HG03442 (cell line): ENCODE measurements at regions not wholly inside any gene's neighbourhood (a gene's known extent, or its start where the extent isn't known, plus 50 kb on each side); places are given as distances from the start of the nearest gene placed in this dataset.

Experiments used
- ATAC-seq: cut with Tn5 transposase; IDR thresholded peaks from one replicate; pipeline ENCODE4 v1.9.1; 2021; ENCODE audit warnings: mild to moderate bottlenecking, moderate library complexity; ENCODE audit not compliant: unreplicated experiment

DNA sequence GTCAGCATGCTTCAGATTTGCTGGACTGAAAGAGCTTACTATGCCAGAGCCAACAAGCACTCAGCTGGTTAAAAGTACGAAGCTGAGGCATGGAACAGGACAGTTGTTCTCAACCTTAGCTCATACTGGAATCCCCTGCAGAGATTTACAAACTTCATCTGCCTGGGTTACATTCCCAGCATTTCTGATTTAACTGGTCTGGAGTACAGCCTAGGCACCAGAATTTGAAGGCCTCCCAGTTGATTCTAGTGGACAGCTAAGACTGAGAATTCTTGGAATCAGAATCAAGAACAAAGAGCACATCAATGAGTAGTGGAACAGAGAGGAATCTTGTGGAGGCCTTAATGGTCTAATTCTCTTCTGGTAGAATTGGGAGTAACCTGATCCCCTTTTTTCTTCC lies 298.2 kb upstream of the NXPH2 start:
- ATAC-seq: no peak

DNA sequence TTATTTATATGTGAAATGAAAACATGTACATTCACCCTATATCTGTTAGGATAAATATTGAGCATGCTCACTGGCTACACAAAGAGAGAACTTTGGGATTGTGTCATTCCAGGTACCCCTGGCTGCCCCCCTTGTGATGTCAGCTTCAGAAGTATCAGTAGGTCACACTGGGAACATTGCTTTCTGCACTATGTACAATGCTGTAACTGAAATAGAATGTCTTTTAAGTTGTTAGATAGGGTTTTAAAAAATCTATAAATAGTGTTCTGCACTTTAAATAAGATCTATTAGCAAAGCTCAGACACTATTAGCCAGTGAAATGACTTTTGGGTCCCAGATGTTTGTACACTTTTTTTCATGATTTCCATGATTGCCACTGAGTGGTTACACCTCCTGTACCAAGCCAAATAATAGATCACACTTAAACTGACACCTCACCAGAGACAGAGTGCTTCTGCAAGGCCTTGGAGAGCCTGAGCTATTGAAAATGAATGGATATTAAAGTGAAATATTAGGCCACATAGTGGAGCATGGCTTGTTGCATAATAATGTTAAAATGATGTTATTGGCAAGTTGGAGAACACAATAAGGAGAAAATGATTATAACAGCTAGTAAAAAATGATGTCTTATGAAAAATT lies 297.0 kb upstream of the NXPH2 start:
- ATAC-seq: no peak

DNA sequence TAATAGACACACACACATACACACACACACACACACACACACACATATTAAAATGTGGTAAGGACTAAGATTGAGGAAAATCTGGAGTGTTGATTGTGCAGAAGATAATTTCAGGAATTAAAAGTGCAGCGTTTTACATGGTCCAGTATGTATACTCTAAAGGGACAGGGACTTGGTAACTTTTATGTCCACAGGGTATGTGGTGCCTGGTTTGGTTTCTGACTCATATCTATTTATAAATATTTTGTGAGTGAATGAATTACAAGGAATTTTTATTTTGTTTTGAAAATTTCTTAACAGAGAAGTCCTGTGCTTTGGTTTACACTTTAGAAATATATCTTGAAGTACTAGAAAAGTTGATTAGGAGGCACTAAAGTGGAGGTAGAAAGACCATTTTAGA lies 287.7 kb upstream of the NXPH2 start:
- no peak for ATAC-seq

DNA sequence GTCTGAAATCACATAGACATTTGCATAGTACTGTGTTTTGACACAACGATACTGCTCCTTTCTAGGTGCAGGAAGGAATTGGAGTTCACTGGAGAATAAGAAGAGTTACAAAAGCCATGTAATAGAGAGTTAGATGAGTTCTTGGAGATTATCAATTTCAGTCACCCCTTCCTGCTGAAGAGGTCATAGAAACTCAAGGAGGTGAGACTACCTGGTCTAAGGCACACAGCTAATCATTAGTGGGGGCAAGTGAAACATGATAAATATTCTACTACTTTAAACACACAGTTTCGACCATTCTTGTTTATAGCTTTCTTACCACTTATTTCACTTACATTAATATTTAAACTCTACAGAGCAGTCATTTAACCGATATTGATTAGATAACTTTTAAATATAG lies 286.9 kb upstream of the NXPH2 start:
- no peak for ATAC-seq

DNA sequence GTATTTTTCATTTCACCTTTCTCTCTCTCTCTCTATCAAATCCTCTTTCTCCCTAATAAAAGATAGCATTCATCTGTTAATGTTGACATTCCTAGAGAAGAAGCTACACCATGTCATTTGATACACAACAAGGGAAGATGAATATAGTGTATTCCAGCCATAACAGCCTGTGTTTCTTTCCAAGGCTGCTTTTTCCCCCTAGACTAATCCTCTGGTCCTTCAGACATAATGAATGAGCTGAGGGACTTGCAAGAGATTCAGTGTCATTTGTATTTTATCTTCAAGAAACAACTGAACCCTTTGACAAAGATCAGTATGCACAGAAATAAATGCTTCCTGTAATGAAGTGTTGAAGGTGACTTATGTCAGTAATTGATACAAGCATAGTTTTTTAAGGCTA lies 284.0 kb upstream of the NXPH2 start:
- no peak for ATAC-seq

DNA sequence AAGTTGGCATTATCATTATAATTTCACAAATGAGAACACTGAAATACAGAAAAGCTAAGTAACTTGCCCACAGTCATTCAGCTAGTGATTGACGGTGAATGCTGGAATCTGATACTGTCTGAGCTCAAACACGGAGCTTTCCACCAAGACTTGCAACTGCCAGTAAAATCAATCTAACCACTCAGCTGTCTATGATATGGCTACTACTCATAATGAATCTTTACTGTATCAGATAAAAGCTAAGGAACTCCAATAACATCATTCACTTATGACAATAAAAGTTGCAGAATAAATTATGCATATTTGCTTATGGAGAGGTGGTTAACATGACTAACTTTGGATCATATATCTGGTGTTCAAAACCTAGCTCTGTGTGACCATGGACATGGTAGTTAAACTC lies 279.4 kb upstream of the NXPH2 start:
- ATAC-seq: no peak

DNA sequence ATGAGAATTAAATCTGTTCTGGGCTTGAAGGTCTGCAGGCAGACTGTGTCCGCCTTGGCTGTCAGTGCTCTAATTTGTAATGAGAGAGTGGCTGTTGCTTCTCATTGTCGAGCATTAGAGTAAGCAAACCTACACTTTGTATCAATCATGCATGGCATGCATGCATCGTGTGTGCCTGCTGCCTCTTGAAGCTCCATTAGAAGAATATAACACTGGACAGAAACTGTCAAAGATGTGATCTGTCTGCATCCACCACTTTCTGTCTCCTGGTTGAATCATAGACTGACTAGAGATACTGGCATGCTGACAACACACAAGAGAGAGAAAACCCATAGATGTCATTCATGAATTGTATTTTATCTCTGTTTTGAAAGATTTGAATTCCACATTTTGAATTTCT lies 275.0 kb upstream of the NXPH2 start:
- ATAC-seq: no peak

DNA sequence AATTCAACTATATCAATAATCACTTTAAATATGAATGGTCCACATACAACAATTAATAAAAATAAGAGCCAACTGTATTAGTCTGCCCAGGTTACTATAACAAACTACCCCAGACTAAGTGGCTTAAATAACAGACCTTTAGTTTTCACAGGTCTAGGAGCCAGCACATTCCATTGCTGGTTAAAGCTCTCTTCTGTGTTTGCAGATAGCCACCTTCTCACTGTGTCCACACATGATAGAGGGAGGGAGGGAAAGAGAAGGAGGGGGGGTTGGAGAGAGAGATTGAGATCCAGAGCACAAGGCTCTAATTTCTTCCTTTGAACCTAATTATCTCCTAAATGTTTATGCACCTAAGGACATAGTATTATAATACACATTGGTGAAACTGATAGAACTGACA lies 267.8 kb upstream of the NXPH2 start:
- ATAC-seq: no peak

DNA sequence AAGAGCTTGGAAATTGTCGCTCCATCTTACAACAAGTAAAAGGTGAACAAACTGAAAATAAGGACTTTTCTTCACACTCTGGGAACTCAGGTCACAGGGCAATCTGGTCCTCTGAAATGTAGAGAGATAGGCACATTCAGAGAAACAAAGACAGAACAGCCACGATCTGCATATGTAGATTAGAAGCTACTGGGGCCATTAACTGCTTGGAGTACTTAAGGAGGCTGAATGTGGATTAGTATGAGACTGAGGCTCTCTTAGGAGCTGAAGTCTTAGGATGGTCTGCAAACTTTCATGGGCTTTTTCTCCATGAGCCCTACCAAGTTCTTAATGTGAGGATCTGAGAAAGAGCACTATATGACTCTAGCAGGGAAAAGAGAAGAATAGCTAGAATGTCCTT lies 265.3 kb upstream of the NXPH2 start:
- ATAC-seq: no peak

DNA sequence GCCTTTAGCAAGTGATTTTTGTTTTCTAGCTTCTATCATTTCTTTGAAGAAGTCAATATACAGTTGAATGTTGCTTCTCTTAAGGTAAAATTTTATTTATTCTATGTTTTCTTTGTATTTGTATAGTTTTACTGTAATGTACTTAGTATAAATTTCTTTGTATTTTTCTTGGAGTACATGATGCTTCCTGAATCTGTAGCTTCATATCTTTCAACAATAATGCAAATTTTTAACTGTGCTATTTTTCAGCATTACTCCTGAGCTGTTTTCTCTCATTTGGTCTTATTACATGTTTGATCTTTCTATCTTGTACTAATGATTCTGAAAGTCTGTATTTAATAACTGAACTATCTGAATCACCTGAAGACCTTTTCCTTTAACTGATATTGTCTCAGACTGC lies 253.9 kb upstream of the NXPH2 start:
- no peak for ATAC-seq

DNA sequence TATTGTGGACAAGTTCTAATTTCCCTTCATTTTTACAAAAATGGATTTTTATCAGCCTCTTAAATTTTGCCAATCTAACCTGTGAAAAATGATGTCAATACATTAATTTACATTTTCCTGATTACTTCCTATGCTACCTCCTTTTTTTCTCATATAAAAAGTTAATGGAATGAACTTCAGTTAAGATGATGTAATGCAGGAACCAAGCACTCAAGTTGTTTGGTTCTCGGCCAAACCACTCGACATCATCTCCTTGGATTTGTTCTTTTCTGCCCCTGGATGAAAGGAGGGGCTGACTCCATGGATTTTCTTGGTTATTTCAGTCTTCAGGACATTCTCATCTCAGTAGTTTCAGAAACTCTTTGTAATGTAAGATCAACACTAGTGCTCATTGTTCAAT lies 253.1 kb upstream of the NXPH2 start:
- no peak for ATAC-seq

DNA sequence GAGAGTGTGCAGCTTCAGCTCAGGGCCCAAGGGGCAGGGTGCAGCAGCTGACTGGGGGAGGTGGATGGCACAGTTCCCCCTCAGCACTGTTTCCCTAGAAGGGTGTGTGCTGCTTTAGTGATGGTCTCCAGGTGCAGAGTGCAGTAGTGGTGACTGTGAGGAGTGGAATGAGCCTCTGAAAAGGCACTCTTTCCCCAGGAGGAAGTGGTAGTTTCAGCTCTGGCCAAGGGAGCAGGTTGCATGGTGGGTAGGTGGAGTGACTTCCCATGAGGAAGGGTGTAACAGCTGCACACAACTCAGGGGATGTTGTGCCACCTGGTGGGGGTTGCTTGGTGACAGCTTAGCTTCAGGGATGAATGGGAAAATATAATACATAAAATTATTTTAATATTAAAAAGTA lies 251.5 kb upstream of the NXPH2 start:
- ATAC-seq: peak; percentile 56

DNA sequence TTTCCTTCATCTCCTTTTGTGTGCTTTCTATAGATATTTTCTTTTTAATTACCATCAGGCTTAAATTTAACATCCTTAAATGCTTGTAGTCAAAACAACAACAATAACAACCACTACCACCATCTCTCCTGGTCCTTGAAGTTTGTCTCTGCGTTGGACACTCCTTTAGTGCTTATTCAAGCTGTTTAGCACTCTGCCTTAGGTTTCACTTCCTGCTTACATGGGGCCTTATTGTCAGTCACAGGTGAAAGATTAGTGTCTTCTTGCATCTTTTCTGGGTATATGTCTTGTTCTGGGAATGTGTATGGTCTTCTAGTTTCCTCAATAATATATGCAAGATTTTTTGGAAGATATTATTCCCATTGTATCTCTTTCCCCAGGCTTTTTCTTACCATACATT lies 240.1 kb upstream of the NXPH2 start:
- no peak for ATAC-seq

DNA sequence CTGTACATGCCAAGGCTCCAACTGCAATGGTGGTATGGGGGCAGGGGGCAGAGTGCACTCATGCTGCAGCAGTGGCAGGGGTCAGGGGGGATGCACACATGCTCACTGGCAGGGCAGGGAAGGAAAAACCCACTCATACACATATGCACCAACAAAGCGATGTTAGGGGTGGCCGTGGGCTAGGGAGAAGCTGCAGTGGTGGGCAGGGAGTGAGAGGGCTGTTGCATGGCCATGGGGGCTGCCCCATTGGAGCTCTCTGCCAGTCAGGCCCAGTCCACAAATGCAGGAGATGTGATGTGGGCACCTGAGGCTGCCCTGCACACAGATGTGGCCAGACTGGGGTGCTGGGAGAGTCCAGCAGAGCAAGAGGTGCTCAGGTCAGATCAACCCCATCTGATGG lies 238.1 kb upstream of the NXPH2 start:
- ATAC-seq: no peak

DNA sequence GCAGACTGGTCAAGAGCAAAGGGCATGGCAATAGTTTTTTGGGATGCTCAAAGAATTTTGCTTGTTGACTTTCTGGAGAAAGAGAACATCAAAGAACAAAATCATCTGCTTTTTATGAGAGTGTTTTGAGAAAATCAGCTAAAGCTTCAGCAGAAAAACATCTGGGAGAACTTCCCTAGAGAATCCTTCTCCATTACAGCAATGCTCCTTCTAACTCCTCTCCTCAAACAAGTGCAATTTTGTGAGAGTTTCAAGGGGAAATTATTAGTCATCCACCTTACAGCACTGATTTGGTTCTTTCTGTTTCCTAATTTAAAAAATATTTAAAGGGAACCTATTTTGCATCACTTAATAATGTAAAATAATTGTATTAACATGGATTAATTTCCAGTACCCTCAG lies 226.9 kb upstream of the NXPH2 start:
- no peak for ATAC-seq

DNA sequence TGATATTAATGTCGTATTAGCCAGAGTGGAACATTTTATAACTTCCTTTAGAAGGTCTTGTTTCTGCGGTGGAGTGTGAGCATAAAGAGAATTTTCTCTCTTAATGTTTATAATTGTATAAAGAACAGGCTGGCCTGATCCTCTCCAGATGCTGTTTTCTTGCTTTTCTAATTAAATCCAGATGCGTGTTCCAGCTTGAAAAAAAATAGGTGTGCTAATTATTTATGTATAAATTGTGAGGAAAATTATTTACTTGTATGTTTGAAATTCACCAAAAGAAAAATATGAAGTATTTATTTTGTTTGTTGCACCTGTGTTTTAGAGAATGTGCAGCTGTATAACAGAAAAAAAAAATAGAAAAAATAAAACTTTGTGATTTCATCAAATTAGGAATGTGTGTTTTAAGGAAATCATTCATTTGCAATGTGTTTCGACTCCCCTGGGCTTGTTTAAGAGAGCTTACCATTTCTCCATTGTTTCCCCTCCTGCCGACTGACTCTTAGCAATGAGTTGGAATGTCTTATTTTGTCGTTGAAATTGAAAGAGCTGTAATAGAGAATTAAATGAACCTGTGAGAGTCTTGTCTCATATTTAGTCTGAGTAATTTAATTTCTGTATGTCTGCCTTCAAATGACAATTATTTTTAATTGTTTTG lies 220.1 kb upstream of the NXPH2 start:
- ATAC-seq: no peak

DNA sequence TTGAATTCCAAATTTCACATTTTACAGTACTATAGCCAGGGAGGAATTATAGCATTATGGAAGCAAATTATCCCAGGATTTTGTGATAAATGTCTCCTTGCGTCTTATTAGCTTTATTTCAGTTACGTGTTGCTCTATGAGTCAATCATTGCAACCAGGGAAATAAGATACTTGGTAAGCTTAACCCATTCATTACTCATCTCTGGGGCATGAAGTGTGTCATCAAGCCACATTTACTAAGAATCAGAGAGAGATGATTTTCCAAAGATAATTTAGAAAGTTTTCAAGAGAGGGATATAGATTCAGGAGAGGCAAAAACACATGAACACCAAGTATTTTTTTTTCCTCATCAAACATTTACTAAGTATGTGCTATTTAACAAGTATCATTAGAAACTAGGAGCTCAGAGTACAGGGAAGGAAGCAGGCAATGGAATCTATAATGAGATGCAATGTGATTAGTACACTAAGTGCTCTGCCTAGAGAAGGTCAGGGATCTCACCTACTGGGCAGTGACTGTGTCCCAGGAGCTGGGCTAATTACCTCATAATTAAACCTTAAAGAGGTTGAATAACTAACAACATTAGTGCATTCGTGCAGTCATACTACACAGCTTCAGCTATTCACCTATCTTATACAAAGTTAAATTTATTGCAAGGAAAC lies 217.8 kb upstream of the NXPH2 start:
- no peak for ATAC-seq

DNA sequence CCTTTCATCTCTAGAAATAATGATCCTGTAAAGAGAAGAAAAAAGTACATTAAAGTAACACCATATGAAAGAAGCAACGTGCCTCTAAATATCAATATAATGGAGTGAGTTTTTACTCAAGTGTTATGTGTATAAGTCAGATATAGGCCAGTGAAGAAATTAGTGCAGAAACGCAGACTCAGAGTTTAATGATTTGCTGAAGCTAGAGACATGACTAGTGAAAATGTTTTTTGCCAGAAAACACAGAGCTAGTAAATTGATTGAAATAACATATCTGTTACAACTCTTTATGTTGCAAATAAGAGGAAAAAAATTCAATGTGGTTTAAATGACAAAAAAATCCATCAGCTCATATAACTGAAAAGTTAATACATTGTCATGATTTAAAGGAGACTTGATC lies 217.2 kb upstream of the NXPH2 start:
- ATAC-seq: no peak

DNA sequence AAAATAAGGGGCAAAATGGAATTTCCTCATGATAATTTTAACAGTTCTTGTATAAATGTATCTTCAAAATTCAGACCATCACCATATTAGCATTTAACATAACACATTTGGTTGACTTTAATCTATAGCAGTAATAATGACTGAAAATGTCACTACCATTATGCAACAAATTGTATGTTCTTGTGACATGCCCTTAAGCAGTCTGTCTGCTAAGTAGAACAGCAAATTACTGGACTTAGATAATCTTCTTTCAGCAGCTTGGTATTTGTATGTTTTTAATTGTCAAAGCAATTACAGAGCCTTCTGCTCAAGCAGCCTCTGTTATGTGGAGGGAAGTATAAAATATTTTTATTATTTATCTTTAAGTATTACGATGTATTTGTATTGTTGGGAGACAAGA lies 214.3 kb upstream of the NXPH2 start:
- ATAC-seq: no peak

DNA sequence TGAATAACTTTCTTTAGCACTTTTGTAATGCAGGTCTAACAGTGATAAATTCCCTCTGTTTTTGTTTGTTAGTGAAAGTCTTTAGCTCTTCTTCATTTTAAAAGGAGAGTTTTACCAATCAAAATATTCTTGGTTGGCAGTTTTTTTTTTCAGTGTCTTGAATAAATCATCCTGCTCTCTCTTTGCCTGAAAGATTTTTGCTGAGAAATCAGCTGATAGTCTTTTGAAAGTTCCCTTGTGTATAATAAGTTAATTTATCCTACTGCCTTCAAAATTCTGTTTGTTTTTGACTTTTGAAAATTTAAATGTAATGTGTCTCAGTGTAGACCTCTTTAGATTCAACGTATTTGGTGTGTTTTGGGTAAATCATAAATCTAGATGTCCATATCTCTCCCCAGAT lies 205.7 kb upstream of the NXPH2 start:
- ATAC-seq: no peak

DNA sequence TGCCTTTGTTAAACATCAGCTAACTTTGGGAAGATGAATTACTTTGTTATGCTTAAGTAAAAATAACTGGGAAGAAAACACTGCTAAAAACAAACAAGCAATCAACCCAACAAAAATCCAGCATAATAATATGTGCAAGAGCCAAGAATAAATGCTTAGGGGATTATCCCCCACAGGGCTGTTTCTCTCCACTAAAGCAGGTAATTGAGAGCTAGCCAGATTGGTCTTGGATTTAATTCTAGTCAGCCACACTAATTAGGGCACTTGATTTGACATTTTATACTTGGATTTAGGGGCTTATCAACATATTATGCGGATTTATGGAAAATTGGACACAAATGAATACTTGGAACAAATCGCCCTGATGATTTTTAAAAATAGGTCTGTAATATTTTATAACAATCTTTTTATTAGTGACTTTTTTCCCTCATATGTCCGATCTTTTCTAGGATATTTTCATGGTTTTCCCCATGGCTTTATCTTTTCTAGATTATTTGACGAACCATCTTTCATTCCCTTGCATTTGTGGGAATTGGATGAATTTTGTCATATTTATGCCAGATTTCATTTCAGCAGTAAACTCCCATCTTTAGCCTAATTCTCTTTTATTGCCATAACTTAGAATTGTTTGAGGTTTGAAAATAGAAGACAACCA lies 199.1 kb upstream of the NXPH2 start:
- no peak for ATAC-seq

DNA sequence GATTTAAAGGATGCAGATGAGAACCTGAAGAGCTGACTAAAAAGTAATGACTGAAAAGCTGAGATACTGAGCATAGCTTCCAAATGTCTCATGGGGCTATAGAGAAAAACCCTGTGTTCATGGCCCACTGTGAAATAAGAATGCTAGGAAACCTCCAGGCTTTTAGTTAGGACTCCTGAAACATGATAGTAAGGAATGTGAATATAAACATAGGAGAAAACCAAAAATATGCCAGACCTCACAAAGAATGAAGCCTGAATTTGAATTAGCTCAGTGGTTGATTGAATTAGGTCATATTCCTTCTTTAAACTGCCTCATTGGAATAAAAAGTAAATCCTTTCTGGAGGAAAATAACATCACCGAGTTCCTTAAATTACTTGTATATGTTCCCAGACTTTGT lies 194.5 kb upstream of the NXPH2 start:
- no peak for ATAC-seq
